Astrocyte of the spinal cord (primary cell): ENCODE measurements at regions not wholly inside any gene's neighbourhood (a gene's known extent, or its start where the extent isn't known, plus 50 kb on each side); places are given as distances from the start of the nearest gene placed in this dataset.

ENCODE experiments used
- DNase-seq: peaks from one replicate; pipeline ENCODE4 v3.0.0; 2011; ENCODE audit warnings: low read depth, low spot score
- H3K4me3 ChIP-seq: 2 replicates; pipeline ENCODE4 v1.5.1; 2011; ENCODE audit warnings: low read depth, mild to moderate bottlenecking, low read length, moderate library complexity
- in situ Hi-C: cut with HindIII; loops from 2 replicates; pipeline ENCODE4 v1.10.0; 2017; ENCODE audit warnings: low sequenced_read_pairs
- TF ChIP-seq, protein P1 (sequence below): IDR thresholded peaks from 2 replicates; pipeline ENCODE4 v1.5.1; 2012; ENCODE audit warnings: low read depth, mild to moderate bottlenecking, low read length, inconsistent platforms

DNA sequence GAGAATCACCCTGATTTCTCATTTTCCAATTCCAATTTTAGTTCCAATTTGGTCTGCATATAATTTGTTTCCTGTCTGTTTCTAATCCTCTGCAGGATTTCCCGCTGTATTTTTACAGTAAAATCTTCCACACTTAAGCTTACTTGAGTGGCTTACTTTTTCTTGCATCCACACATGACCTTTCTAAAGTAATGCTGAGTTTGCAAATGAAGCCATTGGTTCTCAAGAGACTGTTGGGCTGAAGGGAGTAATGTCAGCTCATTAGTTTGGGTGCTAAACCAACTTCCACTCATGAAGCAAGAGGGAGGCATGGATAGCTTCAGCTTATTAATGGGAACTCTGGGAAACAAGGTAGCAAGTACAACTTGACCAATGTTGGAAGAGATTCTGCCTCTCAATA is 146.4 kb downstream of the SNX10 start:
- no peak overlapping the region for H3K4me3 ChIP-seq
- in situ Hi-C loops = no loop called here
- TF ChIP-seq, protein P1, sequence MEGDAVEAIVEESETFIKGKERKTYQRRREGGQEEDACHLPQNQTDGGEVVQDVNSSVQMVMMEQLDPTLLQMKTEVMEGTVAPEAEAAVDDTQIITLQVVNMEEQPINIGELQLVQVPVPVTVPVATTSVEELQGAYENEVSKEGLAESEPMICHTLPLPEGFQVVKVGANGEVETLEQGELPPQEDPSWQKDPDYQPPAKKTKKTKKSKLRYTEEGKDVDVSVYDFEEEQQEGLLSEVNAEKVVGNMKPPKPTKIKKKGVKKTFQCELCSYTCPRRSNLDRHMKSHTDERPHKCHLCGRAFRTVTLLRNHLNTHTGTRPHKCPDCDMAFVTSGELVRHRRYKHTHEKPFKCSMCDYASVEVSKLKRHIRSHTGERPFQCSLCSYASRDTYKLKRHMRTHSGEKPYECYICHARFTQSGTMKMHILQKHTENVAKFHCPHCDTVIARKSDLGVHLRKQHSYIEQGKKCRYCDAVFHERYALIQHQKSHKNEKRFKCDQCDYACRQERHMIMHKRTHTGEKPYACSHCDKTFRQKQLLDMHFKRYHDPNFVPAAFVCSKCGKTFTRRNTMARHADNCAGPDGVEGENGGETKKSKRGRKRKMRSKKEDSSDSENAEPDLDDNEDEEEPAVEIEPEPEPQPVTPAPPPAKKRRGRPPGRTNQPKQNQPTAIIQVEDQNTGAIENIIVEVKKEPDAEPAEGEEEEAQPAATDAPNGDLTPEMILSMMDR = no peak
- DNase-seq = no peak

DNA sequence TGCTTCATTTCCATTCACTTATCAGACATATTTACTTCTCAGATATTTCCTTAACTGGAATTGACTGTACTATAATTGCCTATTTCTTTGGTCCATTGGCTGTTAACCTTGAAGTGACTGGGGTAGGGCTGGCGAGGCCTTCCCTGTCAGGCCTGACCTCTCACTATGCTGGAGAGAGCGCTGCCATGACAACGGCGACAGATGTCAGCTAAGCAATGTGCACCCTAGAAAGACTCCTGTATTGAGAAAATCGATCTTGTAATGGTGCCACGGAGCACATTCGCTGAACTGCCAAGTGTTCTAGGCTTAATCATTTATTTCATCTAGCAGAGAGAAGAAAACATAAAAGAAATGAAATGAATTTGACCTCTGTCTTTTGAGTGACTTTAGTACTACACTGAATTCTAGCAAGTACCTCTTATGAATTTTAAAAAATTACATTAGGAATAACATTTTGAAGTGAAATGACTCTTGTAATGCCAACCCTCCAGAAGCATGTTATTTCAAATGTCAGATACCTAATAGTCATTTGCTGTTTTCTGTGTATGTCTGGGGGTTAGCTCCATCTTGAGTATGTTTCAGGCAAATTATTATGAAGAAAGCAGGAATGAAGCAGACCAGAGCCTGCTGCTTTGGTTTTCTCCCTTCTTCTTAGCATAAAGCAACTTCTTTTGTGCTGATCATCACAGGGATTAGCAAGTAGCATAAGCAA is 148.0 kb downstream of the SNX10 start:
- TF ChIP-seq, protein P1 = no peak
- DNase-seq = no peak
- H3K4me3 ChIP-seq = no peak overlapping the region
- in situ Hi-C loops = no loop called here

DNA sequence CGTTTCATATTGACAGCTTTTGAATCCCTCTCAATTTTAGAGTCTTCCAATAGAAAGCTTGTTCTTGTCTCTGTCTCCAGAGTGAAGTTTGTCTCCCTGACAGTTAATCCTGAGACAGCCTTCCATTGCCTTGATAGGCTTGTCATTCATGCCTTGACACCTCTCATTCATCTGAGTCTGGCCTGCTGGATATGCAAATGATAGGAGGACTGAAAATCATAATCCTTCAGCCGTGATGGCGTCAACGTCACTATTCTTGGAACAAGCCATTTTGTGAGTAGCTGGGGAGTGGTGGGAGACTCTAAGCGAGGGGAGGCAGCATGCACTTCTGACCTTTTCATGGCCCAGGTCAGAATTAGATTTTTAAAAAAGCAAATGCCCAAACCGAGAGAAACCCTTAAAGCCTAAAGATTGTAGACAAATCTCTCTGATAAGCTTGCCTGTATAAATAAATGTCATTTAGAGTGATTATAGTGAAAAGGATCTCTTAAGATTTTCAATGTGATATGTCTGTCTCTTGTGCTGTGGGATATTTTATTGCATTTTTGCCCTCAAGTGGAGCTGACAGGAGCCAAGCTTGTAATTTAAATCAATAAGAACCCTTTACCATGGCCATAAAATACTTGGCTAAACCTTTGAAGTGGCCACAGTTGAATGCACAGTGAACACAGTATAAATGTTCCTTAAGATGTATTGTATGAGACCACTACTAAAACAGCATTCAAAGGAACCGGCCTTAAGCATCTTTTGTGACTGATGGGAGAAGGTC is 148.8 kb downstream of the SNX10 start:
- TF ChIP-seq, protein P1 = no peak
- no peak for DNase-seq
- in situ Hi-C loops = no loop called here
- H3K4me3 ChIP-seq = no peak overlapping the region

DNA sequence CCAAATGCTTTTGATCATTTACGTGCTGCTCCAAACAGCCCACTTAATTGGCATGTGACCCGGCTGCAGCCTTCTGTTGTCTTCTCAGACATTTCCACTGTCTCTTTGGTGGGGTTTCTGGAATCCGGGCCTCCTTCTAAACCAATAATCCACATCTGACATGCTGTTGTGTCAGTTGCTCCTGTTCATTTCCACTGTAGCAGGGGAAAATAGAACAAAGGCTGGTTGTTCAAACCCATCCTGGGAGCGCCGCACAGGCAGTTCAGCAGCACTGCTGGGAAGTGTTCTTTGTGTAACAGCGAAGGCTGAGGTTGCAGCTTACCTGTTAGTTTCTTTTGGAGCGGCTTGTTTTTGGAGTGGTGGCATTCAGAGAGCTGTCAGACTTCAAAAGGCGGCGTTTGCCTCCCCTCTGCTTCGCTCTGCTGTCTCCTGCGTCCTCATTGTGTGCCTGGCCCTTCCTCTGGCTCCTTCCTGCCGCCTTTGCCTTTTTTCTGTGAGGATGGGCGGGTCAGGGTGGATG is 149.4 kb downstream of the SNX10 start:
- no peak overlapping the region for H3K4me3 ChIP-seq
- no peak for DNase-seq
- in situ Hi-C loops = no loop called here
- TF ChIP-seq, protein P1 = no peak

DNA sequence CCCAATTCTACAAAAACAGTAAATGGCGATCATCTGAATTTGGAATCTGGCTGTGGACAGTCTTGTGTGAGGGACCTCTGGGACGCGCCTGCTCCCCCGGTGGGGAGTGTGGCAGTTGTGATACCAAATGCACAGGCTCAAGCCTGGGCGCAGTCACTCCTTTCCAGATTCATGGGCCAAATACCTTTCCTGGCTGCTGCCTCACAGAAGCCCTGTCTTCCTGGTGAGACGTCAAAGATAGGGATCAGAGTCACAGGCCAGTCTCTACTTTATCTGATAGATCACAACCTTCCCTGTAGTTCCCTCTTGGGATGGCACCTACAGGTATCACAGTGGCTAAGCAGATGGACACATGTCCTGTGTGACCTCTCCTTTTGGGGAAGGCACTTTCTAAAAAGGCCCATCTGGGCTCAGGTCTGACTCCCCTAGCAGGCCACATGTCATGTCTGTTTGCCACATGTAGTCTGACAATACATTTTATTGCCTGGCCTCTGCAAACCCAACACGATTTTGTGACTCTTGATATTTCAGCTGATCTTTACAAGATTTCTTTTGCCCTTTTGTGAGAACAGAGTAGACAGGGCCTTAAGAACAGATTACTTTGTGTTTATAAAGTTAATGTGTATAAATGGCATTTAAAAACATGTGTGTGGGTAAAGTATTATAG is 150.1 kb downstream of the SNX10 start:
- TF ChIP-seq, protein P1 = no peak
- DNase-seq = no peak
- no peak overlapping the region for H3K4me3 ChIP-seq
- in situ Hi-C loops = no loop called here

DNA sequence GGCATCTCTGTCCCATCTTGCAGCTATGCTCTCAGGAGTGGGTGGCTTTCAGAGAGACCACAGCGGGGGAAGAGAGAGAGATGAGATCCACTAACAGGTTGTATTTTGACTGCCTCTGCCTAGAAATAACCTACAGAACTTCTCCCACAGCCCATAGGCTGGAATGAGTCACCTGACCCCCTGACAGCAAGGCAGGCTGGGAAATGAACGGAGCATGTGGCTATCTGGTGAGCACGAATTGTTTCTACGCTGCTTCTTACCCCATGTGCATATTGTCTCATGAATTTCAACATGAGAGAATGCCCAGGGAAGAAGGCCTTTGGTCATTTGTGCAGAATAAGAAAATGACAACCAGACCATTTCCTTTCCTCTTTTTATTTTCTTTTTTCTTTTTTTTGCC is 151.3 kb downstream of the SNX10 start:
- DNase-seq = no peak
- TF ChIP-seq, protein P1 = no peak
- in situ Hi-C loops = no loop called here
- H3K4me3 ChIP-seq = no peak overlapping the region
